Large intestine (tissue), 3 donors: ENCODE measurements at regions not wholly inside any gene's neighbourhood (a gene's known extent, or its start where the extent isn't known, plus 50 kb on each side); places are given as distances from the start of the nearest gene placed in this dataset.

Experiments
- DNase-seq, 2 donors: peaks; one replicate each; pipeline versions ENCODE4 v3.0.0 to v3.0.0-alpha.2; 2013
- H3K27ac ChIP-seq: one replicate; pipeline ENCODE4 v1.5.1; 2013; ENCODE audit warnings: low read length
- H3K27me3 ChIP-seq: 2 replicates; pipeline ENCODE4 v1.6.1; 2013; ENCODE audit warnings: low read length; ENCODE audit not compliant: control insufficient read depth, insufficient read depth
- H3K36me3 ChIP-seq: 2 replicates; pipeline ENCODE4 v1.6.1; 2013; ENCODE audit warnings: low read length; ENCODE audit not compliant: control insufficient read depth, insufficient read depth
- H3K4me1 ChIP-seq: one replicate; pipeline ENCODE4 v1.6.1; 2013; ENCODE audit warnings: low read length; ENCODE audit not compliant: control insufficient read depth, insufficient read depth
- H3K4me3 ChIP-seq: one replicate; pipeline ENCODE4 v1.5.1; 2013; ENCODE audit warnings: low read length
- H3K9me3 ChIP-seq: one replicate; pipeline ENCODE4 v1.6.1; 2013; ENCODE audit warnings: mild to moderate bottlenecking, low read depth, low read length, moderate library complexity; ENCODE audit not compliant: control insufficient read depth
- WGBS: methylation state at CpG from one replicate; pipeline ENCODE4 v1.1.5; 2013; ENCODE audit warnings: low lambda C conversion rate; ENCODE audit not compliant: insufficient coverage; 5-methylcytosine and 5-hydroxymethylcytosine counted together

GRCh38 chr5:97657239-97657638, 474.2 kb upstream of the RIOK2 start:
- Histone ChIP-seq H3K9me3 (no peaks in the 10 kb centered on the region), H3K4me1 (no peaks in the 10 kb centered on the region), H3K36me3 (no peaks in the 10 kb centered on the region), H3K27ac (no peak overlapping the region), H3K4me3 (no peak overlapping the region), H3K27me3 (no peaks in the 10 kb centered on the region)
- no peak for DNase-seq
- 86% methylated on average over 1 of the region's 1 CpG for WGBS

GRCh38 chr5:97658116-97658900, 475.3 kb upstream of the RIOK2 start:
- WGBS, result 100% methylated on average over 1 of the region's 4 CpGs
- Histone ChIP-seq H3K9me3 (no peaks in the 10 kb centered on the region), H3K27ac (no peak overlapping the region), H3K27me3 (no peaks in the 10 kb centered on the region), H3K4me1 (no peaks in the 10 kb centered on the region), H3K36me3 (no peaks in the 10 kb centered on the region), H3K4me3 (no peak overlapping the region)
- no peak for DNase-seq

GRCh38 chr5:97666783-97667182, 483.7 kb upstream of the RIOK2 start:
- no peaks in the 10 kb centered on the region for H3K9me3 ChIP-seq
- no peak overlapping the region for H3K4me3 ChIP-seq
- no peak overlapping the region for H3K27ac ChIP-seq
- H3K36me3 ChIP-seq, result no peaks in the 10 kb centered on the region
- no peaks in the 10 kb centered on the region for H3K4me1 ChIP-seq
- DNase-seq, result no peak
- H3K27me3 ChIP-seq, result no peaks in the 10 kb centered on the region
- 56% methylated on average over 1 of the region's 2 CpGs for WGBS

GRCh38 chr5:97670447-97670846, 487.4 kb upstream of the RIOK2 start:
- H3K4me1 ChIP-seq, result no peaks in the 10 kb centered on the region
- H3K9me3 ChIP-seq, result no peaks in the 10 kb centered on the region
- H3K36me3 ChIP-seq, result no peaks in the 10 kb centered on the region
- DNase-seq, result no peak
- H3K4me3 ChIP-seq, result no peak overlapping the region
- no peak overlapping the region for H3K27ac ChIP-seq
- no peaks in the 10 kb centered on the region for H3K27me3 ChIP-seq

GRCh38 chr5:97676608-97677007, 493.6 kb upstream of the RIOK2 start:
- WGBS, result 100% methylated on average over 1 of the region's 3 CpGs
- Histone ChIP-seq H3K4me3 (no peak overlapping the region), H3K27me3 (no peaks in the 10 kb centered on the region), H3K27ac (no peak overlapping the region), H3K4me1 (no peaks in the 10 kb centered on the region), H3K9me3 (no peaks in the 10 kb centered on the region), H3K36me3 (no peaks in the 10 kb centered on the region)
- DNase-seq, result no peak

- Histone ChIP-seq H3K4me1 (no peaks in the 10 kb centered on the region), H3K27me3 (no peaks in the 10 kb centered on the region), H3K9me3 (no peaks in the 10 kb centered on the region), H3K4me3 (no peak overlapping the region), H3K27ac (no peak overlapping the region), H3K36me3 (no peaks in the 10 kb centered on the region)
- WGBS, result no CpG with 5 or more reads among the region's 4 CpGs
- no peak for DNase-seq
Measured at GRCh38 chr5:97694091-97694490, 511.0 kb upstream of the RIOK2 start.

GRCh38 chr5:97714424-97714823, 531.4 kb upstream of the RIOK2 start:
- DNase-seq, result no peak
- Histone ChIP-seq H3K9me3 (no peaks in the 10 kb centered on the region), H3K36me3 (no peaks in the 10 kb centered on the region), H3K27me3 (no peaks in the 10 kb centered on the region), H3K4me3 (no peak overlapping the region), H3K27ac (no peak overlapping the region), H3K4me1 (no peaks in the 10 kb centered on the region)

- Histone ChIP-seq H3K27ac (no peak overlapping the region), H3K4me1 (no peaks in the 10 kb centered on the region), H3K27me3 (no peaks in the 10 kb centered on the region), H3K36me3 (no peaks in the 10 kb centered on the region), H3K4me3 (no peak overlapping the region), H3K9me3 (no peaks in the 10 kb centered on the region)
- DNase-seq, result no peak
- 100% methylated on average over 1 of the region's 1 CpG for WGBS
Measured at GRCh38 chr5:97726106-97726505, 543.1 kb upstream of the RIOK2 start.

GRCh38 chr5:97728920-97729319, 545.9 kb upstream of the RIOK2 start:
- H3K4me1 ChIP-seq, result no peaks in the 10 kb centered on the region
- H3K36me3 ChIP-seq, result no peaks in the 10 kb centered on the region
- H3K27ac ChIP-seq, result no peak overlapping the region
- no peak for DNase-seq
- no peaks in the 10 kb centered on the region for H3K9me3 ChIP-seq
- no CpG with 5 or more reads among the region's 7 CpGs for WGBS
- H3K4me3 ChIP-seq, result no peak overlapping the region
- H3K27me3 ChIP-seq, result no peaks in the 10 kb centered on the region

GRCh38 chr5:97729938-97730337, 546.9 kb upstream of the RIOK2 start:
- no peaks in the 10 kb centered on the region for H3K4me1 ChIP-seq
- H3K27ac ChIP-seq, result no peak overlapping the region
- DNase-seq, result no peak
- H3K36me3 ChIP-seq, result no peaks in the 10 kb centered on the region
- H3K9me3 ChIP-seq, result no peaks in the 10 kb centered on the region
- H3K27me3 ChIP-seq, result no peaks in the 10 kb centered on the region
- no peak overlapping the region for H3K4me3 ChIP-seq

GRCh38 chr5:97735209-97735608, 552.2 kb upstream of the RIOK2 start:
- no CpG with 5 or more reads among the region's 3 CpGs for WGBS
- no peak for DNase-seq
- Histone ChIP-seq H3K27me3 (no peaks in the 10 kb centered on the region), H3K9me3 (no peaks in the 10 kb centered on the region), H3K36me3 (no peaks in the 10 kb centered on the region), H3K27ac (no peak overlapping the region), H3K4me1 (no peaks in the 10 kb centered on the region), H3K4me3 (no peak overlapping the region)
